GM21367 (cell line): ENCODE measurements at regions not wholly inside any gene's neighbourhood (a gene's known extent, or its start where the extent isn't known, plus 50 kb on each side); places are given as distances from the start of the nearest gene placed in this dataset.
A peak's percentile ranks its signal among the peaks of the same experiment; 100 is the strongest.

Source experiments
- ATAC-seq: cut with Tn5 transposase; IDR thresholded peaks from one replicate; pipeline ENCODE4 v1.9.1; 2021; ENCODE audit not compliant: unreplicated experiment

DNA sequence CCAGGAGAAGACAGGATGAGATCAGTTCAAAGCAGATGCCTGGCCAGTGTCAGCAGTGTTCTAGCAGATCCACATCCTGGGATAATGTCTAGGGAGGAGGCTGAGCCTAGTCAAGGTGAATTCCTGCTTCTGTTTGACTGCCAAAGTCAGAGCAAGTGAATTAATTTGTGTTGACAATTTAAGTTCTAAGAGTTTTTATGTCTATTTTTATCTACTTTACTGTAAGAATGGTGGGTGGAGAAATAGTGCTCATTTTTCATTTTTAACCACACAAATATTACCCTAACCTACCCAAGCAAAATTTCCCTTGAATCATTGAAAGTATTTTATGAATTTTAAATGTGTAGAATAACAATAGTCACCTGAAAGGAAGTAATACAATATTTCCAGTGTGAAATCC lies 207.6 kb upstream of the SLC10A2 start:
- ATAC-seq: no peak

DNA sequence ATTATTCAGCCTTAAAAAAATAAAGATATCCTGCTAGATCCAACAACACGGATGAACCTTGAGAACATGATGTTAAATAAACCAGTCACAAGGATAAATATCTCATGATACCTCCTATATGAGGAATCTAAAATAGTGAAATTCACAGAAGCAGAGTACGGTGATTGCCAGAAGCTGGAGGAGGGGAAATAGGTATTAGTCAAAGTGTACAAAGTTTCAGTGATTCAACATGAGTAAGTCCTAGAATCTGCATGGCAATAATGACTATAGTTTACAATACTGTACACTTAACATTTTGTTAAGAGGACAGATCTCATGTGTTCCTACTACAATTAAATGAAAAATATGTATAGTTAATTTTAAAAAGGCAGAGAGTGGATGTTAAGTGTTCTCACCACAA lies 206.6 kb upstream of the SLC10A2 start:
- peak; percentile 31 for ATAC-seq

DNA sequence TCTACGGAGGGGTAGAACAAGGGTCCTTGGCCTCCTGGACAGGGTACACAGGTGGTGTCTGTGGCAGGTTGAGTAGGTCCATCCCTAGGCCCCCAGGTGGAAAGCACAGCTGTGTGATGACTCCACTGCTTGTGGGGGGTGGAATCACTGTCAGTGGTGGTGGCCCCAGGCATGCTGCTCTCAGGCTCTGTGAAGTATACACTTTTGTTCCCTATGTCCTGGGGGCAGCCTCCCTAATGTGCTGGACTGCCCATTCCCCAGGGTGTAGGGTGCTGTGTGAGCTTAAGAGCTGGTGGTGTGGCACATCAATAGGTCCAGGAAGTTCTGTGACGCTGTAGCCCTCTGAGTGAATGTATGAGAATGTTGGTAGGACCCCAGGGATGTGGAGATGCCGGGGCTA lies 197.2 kb upstream of the SLC10A2 start:
- no peak for ATAC-seq

DNA sequence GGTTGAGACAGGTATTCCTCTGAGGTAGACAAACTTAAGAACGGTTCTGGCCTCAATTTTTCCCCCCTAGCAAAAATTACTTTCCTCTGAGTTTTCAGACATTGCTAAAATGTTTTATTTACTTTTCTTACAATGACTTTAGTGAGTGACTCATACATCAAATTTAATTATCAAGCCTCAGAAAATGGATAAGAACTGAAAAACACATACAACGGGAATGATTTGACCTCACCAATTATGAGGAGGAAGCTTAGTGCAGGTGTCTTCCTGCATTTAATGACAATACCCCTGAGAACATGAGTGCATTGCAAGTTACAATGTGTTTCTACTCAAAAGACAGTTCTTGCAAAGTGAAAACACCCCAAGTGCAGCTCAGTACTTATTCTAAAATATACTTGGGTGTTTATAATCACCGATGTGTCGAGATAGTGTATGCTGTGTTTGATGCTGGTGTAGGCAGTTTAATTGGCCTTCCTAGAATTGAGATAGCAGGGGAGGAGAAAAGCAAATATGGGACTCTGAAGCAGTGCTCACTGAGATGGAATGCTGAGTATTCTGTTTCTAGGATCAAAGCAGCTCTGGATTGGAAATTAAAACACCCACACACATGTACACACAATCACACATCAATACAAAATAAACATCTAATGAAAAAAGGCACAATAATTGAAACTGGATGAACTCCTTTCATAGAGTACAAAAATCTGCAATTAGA lies 189.5 kb upstream of the SLC10A2 start:
- ATAC-seq: no peak

DNA sequence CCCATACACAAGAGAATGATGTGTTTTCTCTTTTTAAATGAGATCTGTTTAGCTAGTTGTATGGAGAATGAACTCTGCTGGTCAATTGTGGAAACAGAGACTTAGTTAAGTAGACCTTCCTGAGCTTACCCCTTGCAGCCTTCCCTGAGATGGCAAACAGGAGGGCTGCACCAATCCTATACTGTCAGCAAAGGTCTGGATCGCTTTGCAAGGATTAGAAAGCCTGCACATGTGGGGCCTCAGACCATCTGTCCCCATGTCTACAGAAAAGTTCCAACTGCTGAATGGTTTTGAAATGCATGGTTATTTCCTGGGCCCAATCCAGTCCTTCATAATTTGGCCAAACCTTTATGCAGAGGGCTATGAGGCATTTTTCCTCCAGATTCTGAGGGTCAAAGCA lies 183.9 kb upstream of the SLC10A2 start:
- no peak for ATAC-seq

DNA sequence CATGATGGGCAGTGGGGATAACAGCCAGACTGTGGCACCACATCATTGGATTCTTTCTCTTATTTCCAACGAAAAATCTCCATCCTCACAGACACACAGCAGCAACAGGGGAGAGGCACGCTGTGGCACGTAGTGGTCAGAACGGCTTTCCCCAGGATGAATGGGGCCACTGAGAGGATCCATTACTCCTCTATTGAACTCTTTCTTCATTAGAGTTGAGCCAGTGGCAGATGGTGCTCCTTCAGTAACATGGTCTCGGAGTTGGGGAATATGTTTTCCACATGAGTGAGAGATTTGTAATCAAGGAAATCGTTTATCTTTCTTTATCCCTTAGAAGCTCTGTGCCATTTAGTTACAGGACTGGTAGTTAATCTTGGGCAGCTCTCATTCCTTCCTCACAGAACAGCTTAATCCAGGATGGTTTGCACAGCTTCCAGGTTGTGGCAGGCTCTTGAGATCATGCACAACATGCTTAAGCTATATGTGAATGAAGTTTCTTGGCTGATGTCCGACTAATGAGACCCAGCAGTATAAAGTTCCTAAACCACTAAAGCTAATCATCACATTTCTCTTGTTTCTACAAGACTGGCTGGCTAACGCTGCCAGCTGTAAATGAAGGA lies 180.5 kb upstream of the SLC10A2 start:
- no peak for ATAC-seq

DNA sequence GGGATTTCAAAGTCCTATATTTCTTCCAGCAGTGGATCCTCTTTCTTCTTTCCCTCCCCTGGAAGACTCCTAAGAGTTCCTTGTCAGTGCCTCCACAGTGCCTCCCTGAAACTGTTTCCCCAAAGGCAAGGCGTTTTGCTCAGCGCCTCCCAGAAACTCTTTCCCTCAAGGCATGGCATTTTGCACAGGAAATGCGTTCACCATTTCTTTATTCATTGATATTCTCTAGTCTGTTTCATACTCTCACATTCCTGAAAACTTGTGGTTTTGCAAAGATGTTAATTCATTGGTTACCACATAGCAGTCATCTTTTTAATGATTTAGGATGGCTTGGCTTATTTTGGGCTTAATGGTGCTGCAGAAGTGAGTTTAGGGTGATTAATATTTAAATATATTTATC lies 177.3 kb upstream of the SLC10A2 start:
- ATAC-seq: no peak

DNA sequence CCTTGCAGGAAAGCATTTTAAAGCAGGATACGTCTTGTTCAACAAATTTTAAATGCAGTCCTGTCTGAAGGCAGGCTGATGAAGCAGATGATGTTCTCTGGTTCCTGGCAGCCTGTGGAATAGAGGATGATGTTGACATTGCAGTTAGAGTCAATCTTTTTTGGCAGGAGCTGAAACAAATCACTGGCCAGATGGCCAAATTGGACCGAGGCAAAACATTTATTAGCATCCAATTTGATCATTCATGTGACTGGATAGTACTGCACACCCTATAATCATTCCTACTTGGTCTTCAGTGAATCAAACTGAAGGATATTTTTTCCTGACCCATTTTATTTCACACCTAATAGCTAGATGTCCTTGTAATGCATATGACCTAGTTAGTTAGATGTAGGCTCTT lies 172.2 kb upstream of the SLC10A2 start:
- no peak for ATAC-seq

DNA sequence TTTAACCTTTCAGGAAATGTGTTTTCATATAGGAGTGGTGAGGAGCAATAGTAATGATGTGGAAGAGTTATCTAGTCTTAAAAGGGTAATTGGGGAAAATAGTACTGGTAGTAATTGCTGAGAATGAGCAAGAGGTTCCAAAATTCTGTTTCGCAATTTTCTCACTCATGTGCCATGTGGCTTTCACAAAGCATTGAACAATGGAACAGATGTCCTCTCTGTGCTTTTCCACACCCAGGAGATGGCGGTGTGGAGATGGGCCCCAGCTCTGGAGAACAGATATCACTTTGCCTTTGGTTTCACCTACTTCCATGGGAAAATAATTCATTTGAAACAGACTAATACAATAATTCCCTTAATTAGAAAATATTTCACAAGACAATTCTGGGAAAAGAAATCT lies 170.0 kb upstream of the SLC10A2 start:
- no peak for ATAC-seq

DNA sequence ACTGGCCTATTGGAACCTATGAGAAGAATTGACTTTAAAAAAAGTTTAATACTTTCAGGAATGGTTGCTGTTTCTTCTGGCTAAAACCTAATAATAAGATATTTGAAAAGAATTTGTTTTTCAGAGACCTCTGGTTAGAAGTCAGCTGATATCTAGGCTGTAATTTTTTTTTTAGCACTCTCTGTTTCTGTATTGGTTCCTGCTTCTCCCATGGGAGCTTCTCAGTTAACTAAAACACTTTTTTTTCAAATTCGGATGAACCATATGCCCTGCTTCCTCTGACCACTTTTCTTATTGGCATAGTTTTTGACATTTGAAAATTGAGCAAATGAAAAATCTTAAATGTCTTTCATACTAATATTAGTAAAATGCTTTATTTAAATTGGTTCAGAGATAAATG lies 163.5 kb upstream of the SLC10A2 start:
- ATAC-seq: peak; percentile 61

DNA sequence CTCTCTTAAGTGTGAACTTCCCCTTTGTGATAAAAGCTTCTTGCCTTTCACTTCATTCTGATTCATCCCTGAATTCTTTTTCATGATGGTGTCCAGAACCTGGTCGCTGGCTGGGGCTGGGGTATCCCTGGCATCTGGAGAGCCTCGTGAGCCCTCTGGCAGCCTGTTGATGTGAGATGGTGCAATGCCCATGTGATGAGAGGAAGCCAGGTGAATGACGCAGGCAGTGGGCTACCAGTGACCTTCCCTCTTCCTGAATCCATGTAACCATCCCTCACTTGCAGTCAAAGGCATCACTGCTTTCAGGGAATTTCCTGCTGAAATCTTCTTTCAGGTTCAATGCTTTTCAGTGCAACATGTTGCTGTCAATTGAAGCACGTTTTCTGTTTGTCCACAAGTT lies 158.6 kb upstream of the SLC10A2 start:
- ATAC-seq: no peak

DNA sequence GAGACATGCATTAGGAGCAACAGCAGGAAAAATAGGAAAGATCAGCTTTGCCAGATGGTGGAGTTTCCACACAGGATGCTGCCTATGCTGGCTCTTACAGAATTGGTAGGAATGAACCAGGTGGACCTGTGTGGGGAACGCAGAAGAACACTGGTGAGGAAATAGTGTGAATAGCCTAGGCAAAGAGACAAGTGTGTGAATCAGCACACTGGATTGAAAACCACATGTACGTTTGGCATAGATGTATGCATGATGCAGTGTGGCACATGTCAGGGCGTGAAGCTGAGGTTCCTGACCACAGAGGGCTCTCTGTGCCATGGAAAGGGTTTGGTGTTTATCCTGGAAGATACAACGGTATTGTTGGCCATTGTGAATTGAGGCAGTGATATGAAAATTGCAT lies 156.5 kb upstream of the SLC10A2 start:
- ATAC-seq: no peak

DNA sequence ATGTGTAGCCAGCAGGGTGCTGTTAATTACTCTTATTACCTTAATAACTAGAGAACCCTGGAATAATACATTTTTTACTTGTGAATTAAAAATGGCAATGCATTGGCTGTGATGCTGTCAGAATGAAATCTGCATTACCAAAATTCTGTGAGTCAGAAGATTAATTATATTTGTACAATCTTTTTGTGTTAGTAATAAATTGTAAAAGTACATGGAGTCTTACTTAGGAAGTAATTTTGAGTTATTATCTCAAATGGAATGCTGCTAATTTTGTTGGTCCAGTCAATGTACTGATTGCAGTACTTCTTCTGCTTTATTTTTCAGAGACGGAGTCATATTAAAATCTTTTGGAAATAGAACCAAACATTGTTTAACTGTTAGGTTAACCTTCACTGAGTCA lies 152.0 kb upstream of the SLC10A2 start:
- ATAC-seq: no peak

DNA sequence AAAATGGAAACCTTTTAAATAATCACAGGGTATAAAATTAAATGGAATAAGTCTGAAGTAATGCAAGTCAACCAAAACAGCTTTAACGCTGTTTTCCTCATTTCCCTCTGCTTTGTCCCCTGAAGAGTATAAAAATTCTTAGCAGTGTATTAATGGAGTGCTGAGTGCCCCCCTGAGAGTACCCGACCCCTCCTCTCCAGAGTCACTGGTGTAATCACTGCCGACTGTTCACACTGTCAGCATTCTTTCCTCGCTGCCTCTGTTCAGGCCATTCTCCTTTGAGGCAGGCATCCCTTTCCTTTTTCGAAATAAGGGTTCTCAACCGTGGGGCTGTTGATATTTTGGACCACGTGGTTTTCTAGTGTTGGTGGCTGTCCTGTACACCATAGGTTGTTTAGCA lies 146.9 kb upstream of the SLC10A2 start:
- ATAC-seq: no peak

DNA sequence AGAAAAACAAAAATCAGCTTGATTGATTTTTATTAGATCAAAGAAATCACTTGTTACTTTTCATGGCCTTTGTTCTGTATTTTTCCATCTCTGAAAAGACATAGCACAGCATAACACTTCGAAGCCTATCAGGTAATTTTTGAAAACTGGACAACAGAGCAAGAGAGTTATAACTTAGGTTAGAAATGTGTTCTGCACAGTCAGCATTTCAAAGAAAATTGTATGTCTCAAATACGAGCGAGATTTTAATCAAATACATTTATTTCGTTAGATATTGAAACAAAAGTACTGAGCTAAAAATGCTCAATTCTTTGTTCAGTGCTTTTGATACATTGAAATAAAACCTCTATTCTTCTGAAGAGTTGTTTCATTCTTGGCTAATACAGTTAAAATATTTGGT lies 144.1 kb upstream of the SLC10A2 start:
- ATAC-seq: no peak

DNA sequence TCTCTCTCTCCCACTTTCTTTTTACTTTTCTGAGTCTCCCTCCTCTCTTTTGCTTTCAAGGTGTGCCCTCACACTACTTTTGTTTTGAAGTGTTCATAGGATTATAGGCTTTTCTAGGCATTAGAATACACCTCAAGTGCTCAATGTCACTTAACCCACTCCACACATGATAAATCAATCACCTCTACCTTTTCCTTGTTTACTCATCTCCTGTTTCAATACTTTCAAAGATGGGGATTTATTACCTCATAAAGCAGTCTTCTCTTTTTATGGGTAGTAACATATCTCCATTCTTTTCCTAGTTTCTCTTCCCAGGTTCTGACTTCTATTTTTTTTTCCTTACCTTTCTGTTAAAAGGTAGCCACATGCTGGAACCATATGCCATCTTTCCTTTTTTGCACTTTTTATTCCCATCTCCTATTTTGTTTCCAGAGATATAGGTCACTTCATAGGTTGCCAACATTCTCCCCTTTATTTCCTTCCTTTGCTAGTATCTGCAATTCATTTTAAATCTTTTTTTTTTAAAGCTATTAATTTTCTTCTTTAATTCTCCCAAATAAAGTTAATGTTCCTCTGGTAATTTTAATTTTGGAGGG lies 137.6 kb upstream of the SLC10A2 start:
- no peak for ATAC-seq

DNA sequence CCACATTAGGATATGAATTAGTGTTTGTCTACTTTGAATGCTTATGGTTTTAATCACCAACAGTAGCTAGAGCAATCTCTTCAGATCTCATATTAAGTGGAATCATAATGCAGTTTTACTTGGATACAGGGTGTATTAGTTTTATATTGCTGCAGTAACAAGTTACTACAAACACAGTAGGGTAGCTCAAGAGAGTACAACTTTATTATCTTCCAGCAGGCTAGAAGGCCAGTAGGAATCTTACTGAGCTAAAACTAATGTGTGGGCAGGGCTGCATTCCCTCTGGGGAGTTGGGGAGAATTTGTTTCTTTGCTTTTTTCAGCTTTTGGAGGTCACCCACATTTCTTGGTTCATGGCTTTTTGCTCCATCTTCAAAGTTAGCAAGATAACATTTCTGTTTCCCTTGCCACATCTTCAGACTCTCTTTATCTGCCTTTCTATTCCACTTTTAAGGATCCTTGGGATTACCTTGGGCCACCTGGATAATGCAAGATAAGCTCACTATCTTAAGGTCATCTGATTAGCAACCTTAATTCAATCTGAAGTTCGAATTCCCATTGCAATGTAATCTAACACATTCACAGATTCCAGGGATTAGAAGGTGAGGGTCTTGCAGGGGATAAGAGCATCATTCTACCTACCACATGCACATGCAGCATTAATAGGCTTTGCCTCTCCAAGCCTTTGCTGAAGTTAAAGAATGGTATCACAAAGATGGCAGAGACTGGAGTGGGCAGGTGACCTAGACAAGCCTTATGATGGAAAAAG lies 134.1 kb upstream of the SLC10A2 start:
- no peak for ATAC-seq

DNA sequence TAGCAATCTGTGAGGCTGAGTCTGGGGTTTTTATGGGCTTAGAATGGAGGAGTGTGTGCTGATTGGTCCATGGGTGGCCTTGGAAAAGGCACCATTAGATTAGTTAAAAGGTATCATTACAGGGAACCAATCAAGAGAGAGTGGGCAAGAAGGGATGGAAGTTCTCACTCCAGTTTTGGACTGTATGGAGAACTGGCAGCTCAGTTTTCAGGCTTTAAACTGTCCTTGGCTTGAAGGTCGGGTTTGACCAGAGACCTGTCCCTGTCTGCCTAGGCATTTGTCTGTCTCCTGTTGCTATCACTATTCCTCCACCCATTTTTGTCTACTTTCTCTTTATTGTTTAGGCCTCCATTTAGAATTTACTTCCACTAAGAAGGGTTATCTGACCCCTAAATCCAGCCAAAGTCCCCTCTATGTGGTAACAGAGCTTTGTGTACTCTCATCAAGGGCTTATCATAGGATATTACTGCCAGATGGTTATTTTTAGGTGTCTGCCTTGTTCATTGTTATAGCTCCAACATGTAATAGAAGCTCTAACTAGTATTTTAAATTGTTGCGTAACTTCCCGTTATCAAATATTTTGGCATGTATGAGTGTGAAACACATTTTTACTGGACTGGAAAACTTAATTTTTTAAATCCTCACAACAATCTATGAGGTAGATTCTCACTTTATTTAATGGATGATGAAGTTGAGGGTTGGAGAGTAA lies 133.3 kb upstream of the SLC10A2 start:
- ATAC-seq: no peak

DNA sequence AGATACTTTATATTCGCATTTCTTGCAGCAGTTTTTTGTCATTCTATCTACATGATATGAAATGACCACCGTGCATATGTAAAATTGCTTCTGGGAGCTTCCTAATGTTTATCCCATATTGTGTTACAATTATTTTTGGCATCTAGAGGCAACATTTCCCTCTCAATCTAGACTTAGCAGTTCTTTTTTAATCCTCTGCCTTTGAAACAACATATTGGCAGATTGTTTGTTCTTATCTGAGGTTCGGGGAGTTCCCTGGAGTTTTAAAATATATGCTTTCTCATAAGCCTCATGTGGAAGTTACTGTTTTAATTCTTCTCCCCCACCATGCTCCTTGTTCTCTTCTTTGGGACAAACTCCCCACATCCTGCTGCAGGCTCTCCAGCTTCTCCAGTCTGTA lies 130.1 kb upstream of the SLC10A2 start:
- no peak for ATAC-seq

DNA sequence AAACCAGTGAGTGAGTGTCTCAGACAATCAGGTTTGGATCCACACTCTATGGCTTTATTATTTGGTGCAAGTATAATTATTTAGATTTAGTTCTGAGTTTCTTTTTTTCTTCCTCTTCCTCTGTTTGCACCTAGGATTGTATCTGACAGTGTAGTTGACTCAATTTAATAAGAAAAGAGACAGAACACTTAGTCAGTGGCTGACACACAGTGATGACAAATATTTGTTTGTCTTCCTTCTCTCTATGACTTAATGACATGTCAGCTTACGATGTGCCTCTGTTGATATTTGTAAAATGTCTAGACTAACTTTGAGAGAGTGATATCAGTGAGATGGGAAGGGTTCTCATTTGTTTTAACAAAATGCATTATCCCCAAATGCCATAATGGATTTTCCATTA lies 129.5 kb upstream of the SLC10A2 start:
- no peak for ATAC-seq

DNA sequence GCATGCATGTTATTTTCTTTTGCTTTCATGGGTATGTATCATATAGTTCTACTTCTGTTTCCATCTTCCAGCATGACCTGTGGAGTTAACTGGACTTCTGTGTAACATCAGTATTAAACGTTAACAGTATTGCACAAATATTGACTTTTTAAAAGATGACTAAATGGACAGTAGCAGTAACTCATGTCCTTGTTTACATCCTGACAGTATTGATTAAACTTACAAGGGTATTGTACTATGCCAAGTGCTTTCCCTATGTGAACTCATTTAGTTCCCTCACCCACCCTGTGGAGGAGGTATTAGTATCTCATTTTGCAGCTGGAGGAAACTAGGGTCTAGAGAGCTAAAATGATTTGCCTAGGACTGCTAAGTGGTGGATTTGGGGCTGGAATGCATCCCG lies 128.7 kb upstream of the SLC10A2 start:
- no peak for ATAC-seq
